ENCODE measurements at regions not wholly inside any gene's neighbourhood (a gene's known extent, or its start where the extent isn't known, plus 50 kb on each side); places are given as distances from the start of the nearest gene placed in this dataset.

GRCh38 chr6:2563635-2564034 lies 187.1 kb downstream of the MYLK4 start:
- TF ChIP-seq NFIC (IDR thresholded peaks at IDR 0.05), result no peak
- TF ChIP-seq, protein P1, sequence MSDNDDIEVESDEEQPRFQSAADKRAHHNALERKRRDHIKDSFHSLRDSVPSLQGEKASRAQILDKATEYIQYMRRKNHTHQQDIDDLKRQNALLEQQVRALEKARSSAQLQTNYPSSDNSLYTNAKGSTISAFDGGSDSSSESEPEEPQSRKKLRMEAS (IDR thresholded peaks at IDR 0.05), result no peak

DNA sequence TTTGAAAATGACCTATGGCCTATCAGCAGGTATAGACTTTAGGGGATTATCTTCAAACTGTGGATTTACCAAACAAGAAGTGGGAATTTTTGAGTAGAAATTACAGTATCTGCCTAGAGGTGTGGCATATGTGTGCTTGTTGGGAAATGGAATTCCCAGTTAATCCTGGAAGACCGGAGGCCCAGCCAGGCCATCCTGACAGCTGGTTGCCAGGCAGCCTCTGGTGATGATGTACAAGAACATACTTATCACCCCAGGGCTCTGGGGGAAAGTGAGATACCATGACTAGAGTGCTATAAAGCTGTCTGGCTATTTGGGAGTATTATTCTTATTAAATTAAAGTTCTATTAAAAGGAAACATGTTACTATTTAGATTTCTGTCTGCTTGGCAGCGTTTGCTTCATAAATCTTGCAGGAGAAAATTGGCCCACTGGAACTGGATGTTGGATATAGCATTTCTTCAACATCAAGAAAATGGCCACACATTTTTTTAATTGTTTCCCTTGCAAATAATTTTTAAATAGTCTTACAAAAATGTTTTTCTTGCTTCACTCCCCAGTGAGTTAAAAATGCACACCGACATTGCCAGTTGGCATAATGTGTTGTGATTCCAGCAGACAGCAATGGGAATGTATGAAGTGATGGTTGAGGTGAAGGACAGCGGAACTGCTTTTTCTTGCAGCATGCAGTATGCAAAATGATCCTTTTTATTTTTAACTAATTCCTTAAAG lies 187.8 kb downstream of the MYLK4 start:
- TF ChIP-seq USF1 (IDR thresholded peaks at IDR 0.05), result no peak

- TF ChIP-seq TCF12 (IDR thresholded peaks at IDR 0.05; ENCODE audit: low read depth) (no peak), EGR1 (IDR thresholded peaks at IDR 0.05) (no peak), RAD21 (IDR thresholded peaks at IDR 0.05; ENCODE audit: low read depth) (no peak), EP300 (IDR thresholded peaks at IDR 0.05; ENCODE audit: borderline replicate concordance) (no peak), CEBPB (IDR thresholded peaks at IDR 0.05) (no peak)
- TF ChIP-seq, protein P1 (IDR thresholded peaks at IDR 0.05), result no peak
These were observed 189.6 kb downstream of the MYLK4 start for GRCh38 chr6:2560917-2561698.

- TF ChIP-seq NFIC (IDR thresholded peaks at IDR 0.05), result no peak
- TF ChIP-seq, protein P2, sequence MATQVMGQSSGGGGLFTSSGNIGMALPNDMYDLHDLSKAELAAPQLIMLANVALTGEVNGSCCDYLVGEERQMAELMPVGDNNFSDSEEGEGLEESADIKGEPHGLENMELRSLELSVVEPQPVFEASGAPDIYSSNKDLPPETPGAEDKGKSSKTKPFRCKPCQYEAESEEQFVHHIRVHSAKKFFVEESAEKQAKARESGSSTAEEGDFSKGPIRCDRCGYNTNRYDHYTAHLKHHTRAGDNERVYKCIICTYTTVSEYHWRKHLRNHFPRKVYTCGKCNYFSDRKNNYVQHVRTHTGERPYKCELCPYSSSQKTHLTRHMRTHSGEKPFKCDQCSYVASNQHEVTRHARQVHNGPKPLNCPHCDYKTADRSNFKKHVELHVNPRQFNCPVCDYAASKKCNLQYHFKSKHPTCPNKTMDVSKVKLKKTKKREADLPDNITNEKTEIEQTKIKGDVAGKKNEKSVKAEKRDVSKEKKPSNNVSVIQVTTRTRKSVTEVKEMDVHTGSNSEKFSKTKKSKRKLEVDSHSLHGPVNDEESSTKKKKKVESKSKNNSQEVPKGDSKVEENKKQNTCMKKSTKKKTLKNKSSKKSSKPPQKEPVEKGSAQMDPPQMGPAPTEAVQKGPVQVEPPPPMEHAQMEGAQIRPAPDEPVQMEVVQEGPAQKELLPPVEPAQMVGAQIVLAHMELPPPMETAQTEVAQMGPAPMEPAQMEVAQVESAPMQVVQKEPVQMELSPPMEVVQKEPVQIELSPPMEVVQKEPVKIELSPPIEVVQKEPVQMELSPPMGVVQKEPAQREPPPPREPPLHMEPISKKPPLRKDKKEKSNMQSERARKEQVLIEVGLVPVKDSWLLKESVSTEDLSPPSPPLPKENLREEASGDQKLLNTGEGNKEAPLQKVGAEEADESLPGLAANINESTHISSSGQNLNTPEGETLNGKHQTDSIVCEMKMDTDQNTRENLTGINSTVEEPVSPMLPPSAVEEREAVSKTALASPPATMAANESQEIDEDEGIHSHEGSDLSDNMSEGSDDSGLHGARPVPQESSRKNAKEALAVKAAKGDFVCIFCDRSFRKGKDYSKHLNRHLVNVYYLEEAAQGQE (IDR thresholded peaks at IDR 0.05; ENCODE audit: low read depth), result no peak
- TF ChIP-seq CEBPB (IDR thresholded peaks at IDR 0.05), result no peak
- TF ChIP-seq TCF12 (IDR thresholded peaks at IDR 0.05; ENCODE audit: low read depth), result no peak
- no peak for TF ChIP-seq ZBTB7A (IDR thresholded peaks at IDR 0.05; ENCODE audit: low read depth)
- no peak for TF ChIP-seq TEAD4 (IDR thresholded peaks at IDR 0.05)
- no peak for TF ChIP-seq CREB1 (IDR thresholded peaks at IDR 0.05; ENCODE audit: low read depth)
- TF ChIP-seq TAF1 (IDR thresholded peaks at IDR 0.05; ENCODE audit: low read depth), result no peak
- TF ChIP-seq EGR1 (IDR thresholded peaks at IDR 0.05), result no peak
- TF ChIP-seq RAD21 (IDR thresholded peaks at IDR 0.05; ENCODE audit: low read depth), result no peak
- TF ChIP-seq, protein P1 (IDR thresholded peaks at IDR 0.05), result no peak
- TF ChIP-seq YY1 (IDR thresholded peaks at IDR 0.05; ENCODE audit: low read depth), result no peak
- TF ChIP-seq USF1 (IDR thresholded peaks at IDR 0.05), result no peak
- TF ChIP-seq FOXM1 (IDR thresholded peaks at IDR 0.05; ENCODE audit: borderline replicate concordance, low read depth), result no peak
- TF ChIP-seq EP300 (IDR thresholded peaks at IDR 0.05; ENCODE audit: borderline replicate concordance), result no peak
These were observed 190.4 kb downstream of the MYLK4 start for GRCh38 chr6:2560140-2560818.

DNA sequence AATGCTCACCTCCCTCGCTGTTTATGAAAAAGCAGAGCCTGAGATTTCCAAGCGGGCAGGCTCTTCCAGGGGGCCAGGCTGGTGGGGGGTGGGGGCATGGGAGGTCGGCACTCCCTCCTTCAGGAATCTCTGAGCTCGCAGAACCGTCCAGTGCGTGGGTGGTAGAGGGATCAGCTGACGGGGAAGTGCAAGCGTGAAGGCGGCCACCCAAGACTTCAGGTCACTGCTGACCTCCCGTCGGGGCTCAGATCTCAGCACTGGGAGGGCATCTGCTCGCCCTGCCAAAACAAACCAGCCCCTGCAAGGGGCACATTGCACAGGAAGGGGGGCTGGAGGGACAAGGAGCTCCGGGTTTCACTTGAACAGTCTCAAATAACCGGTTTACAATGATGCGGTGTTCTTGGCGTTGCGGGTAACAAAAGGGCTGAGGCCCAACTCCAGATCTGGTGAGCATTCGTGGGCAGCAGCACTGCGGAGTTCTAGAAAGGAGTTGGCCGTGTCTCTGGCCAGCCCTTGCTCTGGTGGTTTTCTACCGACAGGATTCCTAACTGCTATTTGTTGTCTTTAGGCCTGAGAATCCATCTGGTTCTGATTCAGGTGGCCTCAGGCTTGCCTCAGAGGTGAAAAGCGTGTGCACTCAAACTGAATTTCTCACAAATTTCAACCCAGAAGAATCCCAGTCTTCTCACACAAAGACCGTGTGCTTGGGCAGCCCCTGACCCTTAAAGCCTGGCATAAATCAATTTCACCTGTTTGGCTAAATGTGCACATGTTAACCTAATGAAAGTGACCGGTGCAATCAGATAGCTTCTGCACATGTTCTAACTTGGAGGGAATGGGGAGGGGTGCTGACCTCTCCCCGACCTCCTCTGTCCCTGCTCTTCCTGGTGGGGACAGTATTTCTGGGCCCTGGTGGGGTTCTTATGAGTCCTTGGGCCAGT lies 191.6 kb downstream of the MYLK4 start:
- TF ChIP-seq TEAD4 (IDR thresholded peaks at IDR 0.05), result no peak
- no peak for TF ChIP-seq EGR1 (IDR thresholded peaks at IDR 0.05)
- TF ChIP-seq FOXM1 (IDR thresholded peaks at IDR 0.05; ENCODE audit: borderline replicate concordance, low read depth), result no peak
- no peak for TF ChIP-seq USF1 (IDR thresholded peaks at IDR 0.05)
- TF ChIP-seq NFIC (IDR thresholded peaks at IDR 0.05), result no peak
- TF ChIP-seq, protein P1 (IDR thresholded peaks at IDR 0.05), result no peak
- TF ChIP-seq RAD21 (IDR thresholded peaks at IDR 0.05; ENCODE audit: low read depth), result no peak

DNA sequence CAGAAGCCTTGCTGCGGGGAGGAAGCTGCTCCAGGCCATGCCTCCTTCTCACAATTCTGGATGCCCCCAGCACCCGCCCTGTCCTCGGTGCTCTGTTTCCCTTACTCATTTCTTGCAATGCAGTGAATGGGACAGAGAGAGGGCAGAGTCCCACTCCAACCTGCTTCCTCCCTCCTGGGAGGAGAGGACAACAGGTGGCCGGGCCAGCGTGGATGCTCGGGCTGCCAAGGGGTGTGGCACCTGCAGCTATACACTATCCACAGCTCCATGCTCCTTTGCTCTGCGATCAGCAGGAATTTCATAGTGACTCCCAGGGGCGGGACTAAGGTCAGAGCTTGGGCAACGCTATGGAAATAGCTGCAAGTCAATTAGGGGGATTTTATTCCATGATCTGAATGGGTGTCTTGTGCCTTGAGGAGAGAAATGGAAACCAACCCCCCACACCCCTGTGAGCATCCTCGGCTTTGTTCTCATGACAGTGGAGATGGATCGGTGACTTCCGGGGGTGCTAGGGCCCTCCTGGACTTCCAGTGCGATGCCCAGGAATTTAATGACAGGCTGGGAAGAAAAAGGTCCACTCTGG lies 192.5 kb downstream of the MYLK4 start:
- TF ChIP-seq EGR1 (IDR thresholded peaks at IDR 0.05) (no peak), ZBTB7A (IDR thresholded peaks at IDR 0.05; ENCODE audit: low read depth) (no peak), NFIC (IDR thresholded peaks at IDR 0.05) (no peak), TAF1 (IDR thresholded peaks at IDR 0.05; ENCODE audit: low read depth) (no peak)
- TF ChIP-seq, protein P1 (IDR thresholded peaks at IDR 0.05), result no peak
